Erythroblast (primary cell): ENCODE measurements at regions not wholly inside any gene's neighbourhood (a gene's known extent, or its start where the extent isn't known, plus 50 kb on each side); places are given as distances from the start of the nearest gene placed in this dataset.

Source experiments
- GATA1 ChIP-seq: IDR thresholded peaks from 2 replicates; pipeline ENCODE4 v1.6.1; 2011; ENCODE audit warnings: low read depth, mild to moderate bottlenecking, control low read depth, low read length, moderate library complexity
- POLR2A ChIP-seq: IDR thresholded peaks from 2 replicates; pipeline ENCODE4 v1.6.1; 2011; ENCODE audit warnings: mild to moderate bottlenecking, low read length

DNA sequence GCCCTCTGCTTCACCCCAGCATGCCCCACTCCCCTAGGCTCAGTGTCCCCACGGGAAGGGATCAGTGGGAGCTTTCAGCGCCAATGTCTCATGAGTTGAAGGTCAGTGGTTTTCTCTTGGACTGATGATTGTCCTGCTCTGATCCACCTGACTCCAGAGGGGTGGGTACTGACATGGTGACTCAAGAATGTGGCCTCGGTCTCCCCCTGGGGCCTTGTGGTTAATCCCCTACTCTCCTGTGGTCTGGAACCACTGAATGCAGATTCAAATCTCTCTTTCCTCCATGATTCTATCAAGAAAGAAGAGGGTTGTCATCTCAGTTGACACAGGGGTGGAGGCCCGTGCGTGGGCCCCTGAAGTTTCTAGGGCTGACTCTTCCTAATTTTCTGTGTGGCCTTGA, 176.9 kb downstream of the RPS24 start:
- TF ChIP-seq POLR2A (no peak), GATA1 (no peak)
